ENCODE measurements at regions not wholly inside any gene's neighbourhood (a gene's known extent, or its start where the extent isn't known, plus 50 kb on each side); places are given as distances from the start of the nearest gene placed in this dataset.

DNA sequence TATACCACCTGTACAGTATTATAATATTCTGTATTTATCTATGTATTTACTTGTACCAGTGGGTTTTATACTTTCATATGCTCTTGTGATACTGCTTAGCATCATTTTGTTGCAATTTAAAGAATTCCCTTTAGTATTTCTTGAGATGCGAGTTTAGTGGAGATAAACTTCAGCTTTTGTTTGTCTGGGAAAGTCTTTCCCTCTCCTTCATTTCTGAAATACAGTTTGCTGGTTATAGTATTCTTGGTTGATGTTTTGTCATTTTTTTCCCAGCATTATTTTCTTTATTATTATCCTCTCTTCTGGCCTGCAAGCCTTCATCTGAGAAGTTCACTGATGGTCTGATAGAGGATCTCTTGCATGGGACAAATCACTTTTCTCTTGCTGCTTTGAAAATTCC is 136.6 kb upstream of the MCHR2 start:
- DNase-seq = no peak

DNA sequence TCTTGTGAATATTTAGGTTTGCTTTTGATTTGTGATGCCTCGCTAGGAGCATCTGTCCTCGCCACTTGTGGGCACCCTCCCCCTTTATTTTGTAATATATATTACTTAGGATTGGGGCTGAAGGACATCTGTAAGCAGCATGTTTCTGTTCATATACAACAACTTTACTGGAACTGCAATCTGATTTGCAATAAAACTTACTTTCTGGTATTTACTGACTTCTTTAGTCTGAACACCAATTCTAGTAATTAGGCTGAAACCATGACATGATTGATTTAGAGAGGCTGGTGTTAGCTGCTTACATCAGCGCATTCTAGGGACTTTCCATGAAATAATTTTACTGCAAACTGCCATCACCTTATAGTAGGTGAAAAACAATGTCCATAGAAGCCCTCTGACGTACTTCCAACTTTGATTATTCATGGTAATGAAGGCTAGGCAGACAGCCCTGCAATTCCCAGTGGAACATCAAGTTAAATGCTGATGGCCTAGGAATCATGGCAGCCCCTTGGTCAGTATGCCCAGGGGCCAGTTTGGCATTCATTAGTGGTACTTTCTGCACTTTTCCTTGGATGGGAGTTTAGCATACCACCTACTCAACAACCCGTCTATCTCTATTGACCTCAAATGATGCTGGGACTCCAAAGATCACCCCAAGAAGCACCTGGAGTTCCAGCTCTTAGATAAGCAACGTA is 132.9 kb upstream of the MCHR2 start:
- DNase-seq = no peak

DNA sequence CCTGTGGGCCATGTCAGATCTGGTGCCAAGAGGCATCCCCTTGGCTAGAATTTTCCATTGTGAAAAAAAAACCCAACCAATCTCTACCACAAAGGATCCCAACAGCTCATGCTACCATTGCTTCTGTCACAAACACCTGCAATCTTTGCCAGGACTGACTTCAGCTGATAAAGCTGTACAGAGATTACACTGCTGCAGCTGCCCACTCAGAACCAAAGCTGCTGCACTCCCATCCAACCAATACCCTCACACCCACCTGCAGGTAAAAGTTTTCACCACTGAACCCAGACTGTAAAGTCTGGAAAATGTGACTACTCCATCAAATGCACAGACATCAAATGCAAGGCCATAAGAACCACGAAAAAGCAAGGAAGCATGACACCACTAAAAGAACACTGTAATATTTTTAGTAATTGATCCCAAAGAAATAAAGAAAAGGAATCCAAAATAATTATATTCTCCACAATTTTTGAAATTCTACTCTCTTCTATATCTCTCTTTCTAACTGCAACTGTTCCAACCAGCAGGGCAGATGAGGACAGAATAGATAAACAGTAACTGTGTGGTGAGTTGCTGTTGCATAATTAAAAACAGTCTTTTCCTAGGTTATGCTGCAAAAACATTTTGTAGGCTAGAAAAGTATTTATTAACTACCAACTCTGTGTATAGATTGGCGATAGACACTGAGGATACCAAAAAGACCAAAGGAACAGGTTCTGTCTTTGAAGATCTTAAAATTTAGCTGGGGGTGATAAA is 128.0 kb upstream of the MCHR2 start:
- DNase-seq = no peak

DNA sequence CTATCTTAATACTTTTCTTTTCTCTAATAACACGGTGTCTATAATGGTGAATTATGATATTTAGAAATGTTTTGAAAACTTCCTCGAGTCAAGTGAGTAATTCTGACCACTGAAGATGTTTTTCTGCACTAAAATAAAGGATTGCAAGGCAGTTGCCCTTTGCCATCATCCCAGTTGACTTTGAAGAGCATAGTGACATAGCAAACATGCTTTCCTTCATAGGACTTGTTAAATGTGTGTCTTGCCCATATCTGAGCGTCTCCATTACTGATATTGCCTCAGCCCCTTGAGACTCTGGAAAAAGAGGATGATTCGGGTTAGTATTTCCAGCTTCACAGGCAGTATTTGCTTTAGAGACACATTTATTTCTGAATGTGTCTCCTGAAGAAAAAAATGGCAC is 125.2 kb upstream of the MCHR2 start:
- DNase-seq = no peak

DNA sequence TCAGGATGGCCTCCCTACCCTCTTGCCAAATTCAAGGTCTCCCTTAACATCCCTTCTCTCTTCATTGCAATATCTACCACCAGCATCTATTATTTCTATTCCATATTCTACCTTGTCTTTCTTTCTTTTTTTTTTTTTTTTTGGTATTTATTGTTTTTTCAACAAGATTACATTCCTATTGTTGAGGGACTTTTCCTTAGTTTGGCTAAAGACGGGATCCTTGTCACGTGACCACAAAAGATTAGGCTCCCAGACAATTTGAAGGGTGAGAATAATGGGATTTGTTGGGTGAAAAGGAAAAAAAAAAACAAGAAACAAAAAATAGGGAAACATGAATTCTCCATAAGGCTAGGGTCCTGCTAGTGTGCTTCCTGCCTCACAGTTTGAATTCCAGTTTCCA is 124.3 kb upstream of the MCHR2 start:
- no peak for DNase-seq

DNA sequence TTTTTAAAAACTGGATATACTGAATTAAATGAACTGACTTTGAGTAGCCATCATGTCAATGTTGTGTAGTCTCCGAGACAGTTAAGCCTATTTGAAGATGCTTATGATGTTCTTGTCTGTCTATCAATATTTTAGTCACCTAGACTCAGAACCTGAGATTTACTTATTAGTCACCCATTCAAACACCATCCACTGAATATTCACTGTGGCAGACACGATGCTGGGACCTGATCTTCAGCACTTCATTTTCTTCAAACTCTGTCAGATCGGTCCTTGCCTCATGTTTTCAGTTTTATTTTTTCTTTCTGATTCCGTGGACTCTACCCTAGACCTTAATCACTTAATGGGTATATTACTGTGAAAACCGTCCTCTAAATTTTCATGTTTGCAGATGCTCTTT is 123.7 kb upstream of the MCHR2 start:
- DNase-seq = no peak

DNA sequence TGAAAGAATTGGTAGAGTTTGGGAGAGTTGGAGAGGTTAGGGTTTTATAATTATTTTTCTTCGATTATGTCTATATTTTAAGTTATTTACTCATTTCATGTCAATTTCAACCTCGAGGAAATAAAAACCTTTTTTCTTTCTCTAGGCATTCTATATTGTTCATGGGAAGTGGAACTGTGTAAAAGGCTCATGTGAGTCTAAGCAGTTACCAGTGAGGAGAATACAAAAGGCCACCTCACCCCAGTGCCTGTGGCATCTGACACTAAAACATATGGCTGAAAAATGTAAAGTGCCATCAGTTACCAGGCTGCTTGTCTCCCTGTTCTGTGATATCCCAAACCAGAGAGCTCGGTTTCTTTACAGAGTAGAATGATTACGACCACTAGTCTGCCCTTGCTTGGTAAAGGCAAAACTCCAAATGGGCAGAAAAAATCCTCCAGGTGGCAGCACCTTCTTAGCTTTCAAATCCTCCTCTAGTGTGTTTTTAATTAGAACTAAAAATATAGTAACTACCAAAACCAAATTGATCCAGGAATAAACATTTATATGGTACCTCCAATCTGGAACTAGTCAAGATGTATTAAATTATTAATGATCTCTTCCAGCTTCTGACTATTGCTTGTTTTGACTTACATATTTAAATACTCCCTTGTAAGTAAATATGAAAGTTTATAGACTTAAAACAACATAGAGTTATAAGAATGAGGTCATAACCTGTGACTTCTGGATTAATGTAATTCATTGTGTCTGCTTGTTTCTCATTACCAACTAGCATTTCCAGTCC is 122.6 kb upstream of the MCHR2 start:
- no peak for DNase-seq

DNA sequence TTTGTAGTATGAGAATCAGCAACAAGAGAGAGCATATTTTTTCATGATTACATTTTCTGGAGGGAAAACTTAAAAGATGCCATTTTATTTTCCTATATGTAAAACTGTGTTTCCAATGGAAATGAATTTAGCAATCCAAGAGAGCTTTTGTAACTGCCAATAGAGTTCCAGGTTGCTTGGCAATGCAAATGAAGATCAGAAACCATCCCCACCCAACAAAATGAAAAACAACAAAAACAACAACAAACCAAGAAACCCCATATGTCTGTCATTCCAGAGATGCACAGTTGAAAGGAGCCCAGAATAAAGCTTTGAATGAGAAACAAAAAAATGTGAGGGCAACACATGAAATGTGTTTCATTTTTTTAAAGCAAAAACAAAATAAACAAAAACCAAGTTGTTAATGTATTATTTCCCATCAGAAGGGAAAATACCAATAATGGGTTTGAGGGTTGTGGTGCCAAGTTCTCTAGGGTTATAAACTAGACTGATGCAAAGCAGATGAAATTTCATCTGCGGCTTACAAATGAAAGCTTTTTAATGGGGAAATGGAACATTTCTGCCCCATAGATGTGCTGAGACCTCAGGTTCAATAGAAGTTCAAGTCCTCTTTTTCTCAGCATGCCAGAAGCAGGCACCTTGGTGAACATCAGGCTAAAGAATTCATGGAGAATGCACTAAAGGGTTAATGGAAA is 121.5 kb upstream of the MCHR2 start:
- no peak for DNase-seq

DNA sequence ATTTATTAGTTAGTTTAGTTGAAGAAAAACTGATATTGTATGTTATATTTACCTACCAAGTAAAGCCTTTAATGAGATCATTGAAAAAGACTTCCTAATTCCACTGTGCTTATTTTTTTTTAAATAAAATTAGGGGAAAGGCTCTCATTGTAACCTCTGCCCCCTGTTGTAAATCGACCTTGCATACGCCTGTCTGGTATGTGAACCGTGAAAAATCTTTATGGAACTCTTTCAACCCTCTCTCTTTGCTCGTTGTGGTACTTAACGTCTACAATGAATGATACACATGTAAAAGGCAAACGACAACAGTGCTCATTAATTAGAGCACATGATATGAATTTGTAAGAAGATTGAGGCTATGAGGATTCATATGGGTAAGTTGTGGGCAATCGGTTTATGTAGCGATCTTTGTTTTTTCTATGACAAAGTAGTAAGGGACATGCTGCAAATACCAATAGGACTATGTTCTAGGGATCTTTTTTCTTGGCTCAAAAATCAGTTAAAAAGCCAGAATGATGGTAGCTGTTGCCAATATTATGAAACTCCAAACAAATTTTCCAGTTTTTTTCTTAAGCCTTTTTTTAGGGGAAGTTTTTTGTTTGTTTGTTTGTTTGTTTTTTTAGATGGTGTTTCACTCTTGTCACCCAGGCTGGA is 119.0 kb upstream of the MCHR2 start:
- no peak for DNase-seq

DNA sequence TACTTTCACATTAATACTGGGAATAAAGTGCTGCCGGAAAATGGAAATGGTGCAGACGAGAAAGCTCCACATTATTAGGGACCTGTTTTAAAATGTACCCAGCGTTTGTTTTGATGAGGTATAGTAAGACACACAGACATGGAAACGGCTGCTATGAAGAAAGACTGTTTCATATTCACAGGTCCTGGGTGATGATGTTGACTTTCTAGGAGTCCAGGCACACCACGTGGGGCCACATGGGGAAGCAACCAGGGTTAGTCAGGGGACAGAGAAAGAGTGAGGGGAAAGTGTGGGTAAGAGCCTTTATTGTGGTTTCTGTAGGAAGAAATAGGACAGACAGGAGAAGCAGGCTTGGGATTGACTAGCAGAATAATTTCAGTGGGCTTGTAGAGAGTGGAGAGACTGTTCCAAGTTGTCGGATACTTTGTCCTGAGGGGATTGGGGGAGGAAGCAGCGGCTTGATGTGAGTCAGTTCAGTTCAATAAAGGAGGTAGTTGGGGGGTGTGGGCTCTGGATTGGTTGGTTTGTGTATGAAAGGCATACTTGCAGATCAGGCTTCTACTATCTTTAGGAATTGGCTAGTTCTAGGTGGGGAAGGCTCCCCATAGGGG is 112.0 kb upstream of the MCHR2 start:
- no peak for DNase-seq

DNA sequence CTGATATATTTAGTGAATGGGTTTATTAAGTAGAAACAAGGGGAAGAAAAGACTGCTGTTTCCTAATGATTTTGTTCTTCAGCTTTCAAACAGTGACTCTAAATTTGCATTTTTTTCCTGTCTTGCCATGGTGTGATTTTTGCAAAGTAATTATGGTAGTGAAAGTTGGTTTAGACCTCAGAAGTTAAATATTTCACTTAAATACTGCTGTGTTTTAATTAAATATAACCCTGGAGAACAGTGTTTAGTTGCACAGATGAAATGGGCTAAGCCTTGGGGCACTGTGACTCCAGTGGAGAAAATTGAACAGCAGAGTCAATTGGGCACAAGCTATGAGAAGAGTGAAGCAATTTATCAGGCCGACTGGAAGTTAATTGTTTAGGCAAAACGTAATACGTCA is 111.1 kb upstream of the MCHR2 start:
- no peak for DNase-seq

DNA sequence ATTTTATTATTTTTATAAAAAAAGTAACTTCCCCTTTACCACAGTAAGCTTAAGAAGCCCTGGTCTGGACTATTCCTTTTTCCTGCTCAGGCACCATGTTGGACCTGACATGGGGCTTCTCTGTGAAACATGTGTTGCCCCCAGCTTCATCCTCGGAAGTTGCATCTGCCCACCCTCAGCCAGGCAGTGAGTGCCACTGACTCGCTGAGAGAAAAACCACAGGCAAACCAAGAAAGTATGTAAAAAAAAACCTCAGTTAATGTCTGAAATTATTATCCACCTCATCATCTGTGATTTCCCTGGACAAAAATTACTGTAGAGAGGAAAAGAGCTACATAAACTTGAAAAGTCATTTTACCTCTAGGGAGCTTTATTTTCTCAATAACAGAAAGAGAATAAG is 109.9 kb upstream of the MCHR2 start:
- no peak for DNase-seq

DNA sequence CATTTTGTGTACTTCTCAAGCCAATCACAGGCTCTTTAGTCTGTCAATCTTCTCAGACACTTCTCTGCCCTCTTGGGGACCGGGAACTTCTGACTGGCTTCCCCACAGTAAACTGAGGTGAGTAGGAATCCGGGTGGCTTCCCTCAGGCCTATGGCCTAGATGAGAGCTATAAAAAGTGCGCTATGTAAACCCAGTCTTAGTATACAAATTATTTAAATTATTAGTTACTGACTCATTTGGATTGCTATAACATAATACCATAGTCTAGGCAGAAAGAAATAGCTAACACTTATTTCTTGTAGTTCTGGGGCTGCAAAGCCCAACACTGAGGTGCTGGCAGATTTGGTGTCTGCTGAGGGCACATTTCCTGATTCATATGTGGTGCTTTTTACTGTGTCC is 109.2 kb upstream of the MCHR2 start:
- no peak for DNase-seq

DNA sequence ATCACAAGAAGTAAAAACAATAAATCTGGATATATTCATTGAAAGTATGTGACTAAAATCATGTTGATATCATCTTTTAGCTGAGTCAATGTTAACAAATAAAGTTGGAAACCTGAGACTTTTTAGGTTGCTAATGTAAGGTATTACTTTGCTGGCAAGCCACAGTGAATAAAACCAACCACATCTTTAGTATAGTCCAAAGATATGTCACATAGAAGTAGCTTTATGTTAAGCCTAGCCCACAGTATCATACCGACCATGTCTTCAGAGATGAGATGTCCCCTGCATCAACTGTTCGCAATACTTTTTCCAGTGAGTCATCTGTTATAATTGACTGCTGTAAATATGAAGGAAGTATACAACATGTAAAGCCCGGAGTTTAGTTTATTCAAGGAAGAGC is 107.6 kb upstream of the MCHR2 start:
- DNase-seq = no peak

DNA sequence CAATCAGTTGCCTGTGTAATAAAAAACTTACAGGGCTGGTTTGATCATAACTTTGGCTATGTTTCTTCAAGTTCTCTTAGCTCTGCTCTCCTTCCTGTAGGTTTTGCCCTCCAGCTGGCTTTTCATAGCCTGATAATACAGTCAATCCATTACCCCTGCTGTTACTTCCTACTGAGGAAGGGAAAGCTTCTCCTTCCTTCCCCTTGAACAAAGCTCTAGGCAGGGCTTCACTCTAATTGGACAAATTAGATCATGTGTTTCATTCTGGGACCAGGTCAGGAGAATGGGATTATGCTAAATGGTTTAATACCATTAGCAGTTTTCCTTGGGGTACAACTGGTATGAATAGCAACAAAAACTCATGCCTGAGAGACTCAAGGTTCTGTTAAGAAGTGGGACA is 106.8 kb upstream of the MCHR2 start:
- no peak for DNase-seq

DNA sequence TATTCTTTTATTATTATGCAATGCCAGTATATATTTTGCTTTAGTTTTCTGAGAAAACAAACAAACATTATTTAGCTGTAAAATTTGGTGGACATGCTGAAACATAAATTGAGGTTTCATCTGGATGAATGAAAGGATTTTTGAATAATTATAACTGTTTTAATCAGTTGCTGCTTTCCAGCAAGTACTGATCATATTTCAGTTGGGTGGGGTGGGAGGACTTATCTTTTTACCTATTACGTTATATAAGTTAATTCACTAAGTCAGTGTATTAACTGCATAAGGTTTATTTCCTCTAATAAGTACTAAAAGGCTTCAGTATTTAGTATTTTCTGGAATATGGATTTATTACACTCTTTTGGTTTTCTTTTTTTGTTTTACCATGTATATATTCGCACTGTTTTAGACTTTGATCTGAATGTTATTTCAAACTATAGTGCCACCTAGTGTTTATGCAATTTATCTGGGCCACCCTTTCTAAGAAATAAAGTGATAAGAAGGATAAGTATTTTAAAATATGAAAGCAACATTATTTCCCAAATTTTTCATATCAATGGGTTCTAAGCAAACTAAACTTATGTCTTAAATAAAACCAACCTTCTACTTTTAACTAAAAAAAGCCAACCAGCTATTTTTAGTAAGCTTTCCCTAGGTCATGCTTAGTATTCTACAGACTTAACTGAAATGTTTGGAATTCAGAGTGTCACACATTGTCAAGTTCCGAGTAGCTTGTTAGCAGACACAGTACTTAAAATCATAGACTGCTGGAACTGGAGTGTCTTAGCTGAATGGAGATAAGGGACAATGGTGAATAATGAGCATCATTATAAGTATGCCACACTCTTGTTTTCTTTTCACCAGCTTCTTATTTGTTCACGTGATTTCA is 105.4 kb upstream of the MCHR2 start:
- DNase-seq = no peak

DNA sequence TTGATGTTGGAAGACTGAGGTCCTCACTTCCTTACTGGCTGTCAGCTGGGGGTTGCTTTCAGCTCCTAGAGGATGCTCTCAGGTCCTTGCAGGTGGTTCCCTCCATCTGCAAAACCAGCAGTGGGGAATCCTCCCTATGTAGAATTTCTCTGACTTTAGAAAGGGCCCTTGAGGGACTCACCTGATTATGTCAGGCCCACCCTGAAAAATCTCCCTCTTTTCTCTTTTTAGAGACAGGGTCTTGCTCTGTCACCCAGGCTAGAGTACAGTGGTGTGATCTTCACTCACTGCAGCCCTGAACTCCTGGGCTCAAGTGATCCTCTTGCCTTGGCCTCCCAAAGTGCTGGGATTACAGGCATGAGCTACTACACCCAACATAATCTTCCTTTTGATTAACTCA is 102.9 kb upstream of the MCHR2 start:
- DNase-seq = no peak

DNA sequence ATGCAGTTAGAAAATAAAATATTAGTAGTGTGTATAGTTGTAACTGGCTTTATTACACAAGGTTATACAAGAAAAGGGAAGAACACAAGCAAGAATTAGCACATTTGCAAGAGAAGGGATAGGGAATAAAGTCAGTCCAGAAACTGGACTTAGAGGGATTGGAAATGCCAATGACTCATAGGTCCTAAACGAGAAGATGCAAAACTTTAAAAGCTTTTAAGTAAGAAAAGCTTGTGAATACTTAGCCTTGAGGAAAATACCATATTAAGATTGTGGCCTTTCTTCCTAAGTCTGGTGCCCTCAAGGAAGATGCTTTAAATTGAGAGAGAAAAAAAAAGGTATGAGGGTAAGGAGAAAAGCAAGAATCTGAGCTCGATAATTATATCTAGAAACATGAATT is 102.3 kb upstream of the MCHR2 start:
- no peak for DNase-seq

DNA sequence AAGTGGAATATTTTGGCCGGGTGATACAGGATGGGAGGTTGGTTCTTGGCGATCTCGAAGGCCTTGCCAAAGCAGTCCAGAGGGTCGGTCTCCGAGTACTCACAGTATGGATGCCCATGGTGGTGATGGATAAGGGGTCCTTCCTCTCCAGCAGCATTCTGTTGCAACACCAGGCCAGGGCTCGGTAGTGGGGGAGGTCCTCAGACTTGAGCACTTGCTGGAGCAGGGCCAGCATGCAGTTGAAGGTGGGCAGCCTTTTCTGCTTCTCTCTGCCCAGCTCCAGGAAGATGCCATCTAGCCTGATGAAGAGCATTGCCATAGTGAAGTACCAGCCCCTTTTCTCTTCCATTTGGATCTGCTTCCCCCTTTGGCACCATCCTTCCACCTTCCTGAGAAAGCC is 99.4 kb upstream of the MCHR2 start:
- no peak for DNase-seq

DNA sequence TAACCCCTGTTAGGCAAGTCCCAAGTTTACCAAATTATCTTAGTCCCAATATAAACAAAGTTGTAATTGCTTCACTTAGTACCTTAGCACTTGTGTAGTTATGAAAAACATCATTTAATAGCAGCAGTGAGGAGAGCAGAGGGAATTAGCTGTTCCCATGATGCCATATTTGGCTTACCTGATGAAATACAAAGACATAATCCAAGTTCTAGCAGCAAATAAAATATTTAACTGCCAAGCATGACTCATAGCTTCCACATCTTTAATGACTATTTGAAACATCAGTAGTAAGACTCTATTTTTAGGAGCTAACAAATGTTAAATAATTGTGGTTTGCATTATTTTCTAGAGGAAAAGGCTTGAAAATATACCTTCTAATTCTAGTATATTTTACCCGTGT is 94.0 kb upstream of the MCHR2 start:
- no peak for DNase-seq

DNA sequence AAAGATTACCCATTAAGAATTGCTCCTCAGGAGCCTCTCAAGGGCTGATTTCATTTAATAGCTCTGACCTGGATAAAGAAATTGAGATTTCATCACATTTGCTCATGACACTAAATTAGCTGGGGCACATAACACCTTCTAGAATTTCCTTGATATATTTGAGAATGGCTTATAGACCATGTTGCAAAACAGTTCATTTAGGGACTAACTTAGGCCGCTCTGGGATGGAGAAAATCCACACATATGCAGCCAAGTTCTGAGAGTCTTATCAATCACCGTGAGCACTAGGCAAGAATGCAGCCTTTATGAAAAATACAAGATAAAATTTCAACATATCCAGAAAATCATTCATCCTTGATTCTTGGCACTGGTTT is 91.0 kb upstream of the MCHR2 start:
- no peak for DNase-seq

Measured in NCI-H510A (cell line).